ENCODE measurements at regions not wholly inside any gene's neighbourhood (a gene's known extent, or its start where the extent isn't known, plus 50 kb on each side); places are given as distances from the start of the nearest gene placed in this dataset.

- no peak for TF ChIP-seq ATF3 (CRISPR knock-in tag; conservative IDR thresholded peaks at IDR 0.05)
- TF ChIP-seq RORB (CRISPR knock-in tag; IDR thresholded peaks at IDR 0.05) = no peak
- TF ChIP-seq ZNF121 (CRISPR knock-in tag; IDR thresholded peaks at IDR 0.05) = no peak
- TF ChIP-seq USF2 (CRISPR knock-in tag; IDR thresholded peaks at IDR 0.05) = no peak
- TF ChIP-seq, protein P1, sequence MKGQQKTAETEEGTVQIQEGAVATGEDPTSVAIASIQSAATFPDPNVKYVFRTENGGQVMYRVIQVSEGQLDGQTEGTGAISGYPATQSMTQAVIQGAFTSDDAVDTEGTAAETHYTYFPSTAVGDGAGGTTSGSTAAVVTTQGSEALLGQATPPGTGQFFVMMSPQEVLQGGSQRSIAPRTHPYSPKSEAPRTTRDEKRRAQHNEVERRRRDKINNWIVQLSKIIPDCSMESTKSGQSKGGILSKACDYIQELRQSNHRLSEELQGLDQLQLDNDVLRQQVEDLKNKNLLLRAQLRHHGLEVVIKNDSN (CRISPR knock-in tag; IDR thresholded peaks at IDR 0.05) = no peak
- TF ChIP-seq ZNF138 (CRISPR knock-in tag; conservative IDR thresholded peaks at IDR 0.05) = no peak
- no peak for TF ChIP-seq JAZF1 (CRISPR knock-in tag; IDR thresholded peaks at IDR 0.05)
These were observed 208.0 kb upstream of the DIO2 start (continued) for GRCh38 chr14:80419345-80419744.

DNA sequence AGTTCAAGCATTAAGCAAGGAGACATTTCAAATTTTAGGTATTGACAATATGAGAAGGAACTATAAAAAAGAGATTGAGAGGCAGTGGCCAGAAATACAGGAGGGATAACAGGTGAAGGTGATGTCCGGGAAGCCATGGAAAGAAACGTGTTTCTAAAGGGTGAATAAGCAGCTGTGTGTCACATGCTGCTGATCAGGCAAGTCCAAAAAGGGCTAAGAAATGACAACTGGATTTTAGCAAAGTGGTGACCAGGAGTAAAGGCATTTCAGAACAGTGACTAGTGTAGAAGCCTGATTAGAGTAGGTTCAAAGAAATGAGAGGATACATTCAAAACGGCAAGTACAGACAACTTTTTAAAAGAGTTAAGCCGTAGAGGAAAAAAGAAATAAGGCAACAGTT is 204.3 kb upstream of the DIO2 start:
- Mint-ChIP-seq H3K4me3 (no peak overlapping the region), H3K27me3 (ENCODE audit: low read depth) (no peaks in the 10 kb centered on the region; the same call in 1 of the 2 replicates), H3K4me1 (no peaks in the 10 kb centered on the region), H3K36me3 (no peaks in the 10 kb centered on the region), H3K27ac (no peak overlapping the region), H3K9me3 (no peaks in the 10 kb centered on the region; the same call in 1 of the 2 replicates)
- ATAC-seq (no peak), DNase-seq (ENCODE audit: low spot score) (no peak)
- TF ChIP-seq ATF1 (CRISPR knock-in tag; IDR thresholded peaks at IDR 0.05) (no peak), NR3C1 (CRISPR knock-in tag; conservative IDR thresholded peaks at IDR 0.05; ENCODE audit: low read depth) (no peak), ETV6 (CRISPR knock-in tag; IDR thresholded peaks at IDR 0.05) (no peak), MYBL2 (CRISPR knock-in tag; IDR thresholded peaks at IDR 0.05) (no peak)
- ChIA-PET CTCF (no interaction called here), POLR2A (no interaction called here)

GRCh38 chr14:80414080-80414479 is 202.8 kb upstream of the DIO2 start:
- DNase-seq (ENCODE audit: low spot score) = no peak
- Mint-ChIP-seq H3K36me3 (no peaks in the 10 kb centered on the region), H3K4me1 (no peaks in the 10 kb centered on the region), H3K27ac (no peak overlapping the region), H3K9me3 (no peaks in the 10 kb centered on the region; the same call in 1 of the 2 replicates), H3K27me3 (ENCODE audit: low read depth) (peaks cover 5% of the 10 kb centered on the region), H3K4me3 (no peak overlapping the region)
- ChIA-PET CTCF (interaction anchor here (1.5 kb wide), 1 partner anchor 212 kb away, joined by 3 read pairs; no protein-coding TSS in a partner anchor), POLR2A (no interaction called here)
- no peak for ATAC-seq
- no peak for TF ChIP-seq NFE2L1 (CRISPR knock-in tag; IDR thresholded peaks at IDR 0.05)
- TF ChIP-seq IRF2 (CRISPR knock-in tag; IDR thresholded peaks at IDR 0.05; ENCODE audit: borderline replicate concordance, low read depth) = no peak
- TF ChIP-seq E2F4 (CRISPR knock-in tag; IDR thresholded peaks at IDR 0.05; ENCODE audit: borderline replicate concordance, low read depth) = no peak

DNA sequence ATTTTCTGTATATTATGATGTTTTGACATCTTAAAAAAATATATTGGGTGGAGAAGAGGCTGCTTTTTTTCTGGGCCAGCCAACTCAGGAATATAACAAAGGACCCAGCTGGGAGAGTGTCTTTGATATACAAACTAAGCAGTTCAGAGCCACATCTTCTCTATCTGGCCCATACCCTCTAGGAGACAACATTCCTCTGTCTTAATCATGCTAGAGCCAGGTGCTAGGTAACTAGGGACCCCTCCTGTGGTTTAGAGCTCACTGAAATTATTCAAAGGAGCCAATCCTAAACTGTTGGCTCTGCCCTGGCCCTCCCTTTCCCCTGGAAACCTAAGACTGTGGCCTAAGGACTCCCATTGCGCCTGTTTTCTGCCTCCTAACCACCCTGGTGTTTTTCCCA is 193.1 kb upstream of the DIO2 start:
- Mint-ChIP-seq H3K27ac (no peak overlapping the region), H3K36me3 (no peaks in the 10 kb centered on the region), H3K4me3 (no peak overlapping the region), H3K4me1 (peaks cover 8% of the 10 kb centered on the region), H3K9me3 (peaks cover 22% of the 10 kb centered on the region), H3K27me3 (ENCODE audit: low read depth) (peaks cover 3% of the 10 kb centered on the region; the same call in 1 of the 2 replicates)
- CTCF ChIA-PET = no interaction called here
- ATAC-seq (peak; percentile 98), DNase-seq (ENCODE audit: low spot score) (peak; percentile 12)
- no peak for TF ChIP-seq ZBTB21 (CRISPR knock-in tag; IDR thresholded peaks at IDR 0.05; ENCODE audit: borderline replicate concordance)
- no peak for TF ChIP-seq PRRX2 (CRISPR knock-in tag; IDR thresholded peaks at IDR 0.05)
- no peak for TF ChIP-seq HMGA2 (CRISPR knock-in tag; IDR thresholded peaks at IDR 0.05)
- no peak for TF ChIP-seq ZSCAN18 (CRISPR knock-in tag; IDR thresholded peaks at IDR 0.05)
- TF ChIP-seq NFYB (CRISPR knock-in tag; conservative IDR thresholded peaks at IDR 0.05; ENCODE audit: low read depth) = no peak
- no peak for TF ChIP-seq ARID4B (CRISPR knock-in tag; IDR thresholded peaks at IDR 0.05; ENCODE audit: borderline replicate concordance)
- TF ChIP-seq E2F5 (CRISPR knock-in tag; IDR thresholded peaks at IDR 0.05) = no peak
- TF ChIP-seq ZNF671 (CRISPR knock-in tag; IDR thresholded peaks at IDR 0.05) = no peak
- no peak for TF ChIP-seq NFATC4 (CRISPR knock-in tag; IDR thresholded peaks at IDR 0.05)
- POLR2A ChIA-PET = interaction anchor here (0.6 kb wide), 1 partner anchor 1836 kb away, joined by 4 read pairs; no protein-coding TSS in a partner anchor
